ENCODE measurements at regions not wholly inside any gene's neighbourhood (a gene's known extent, or its start where the extent isn't known, plus 50 kb on each side); places are given as distances from the start of the nearest gene placed in this dataset.

- no peak for TF ChIP-seq SRF (IDR thresholded peaks at IDR 0.05; ENCODE audit: low read depth)
- TF ChIP-seq POLR2AphosphoS5 (IDR thresholded peaks at IDR 0.05; ENCODE audit: low read depth, low read length): no peak
These were observed 69.1 kb upstream of the PLAC1 start for GRCh38 chrX:134727363-134727762.
